ENCODE measurements at regions not wholly inside any gene's neighbourhood (a gene's known extent, or its start where the extent isn't known, plus 50 kb on each side); places are given as distances from the start of the nearest gene placed in this dataset.

- Histone ChIP-seq H3K36me3 (ENCODE audit: control insufficient read depth in 2 of 2, insufficient read depth in 2 of 2, low read length in 1 of 2) (no peaks in the 10 kb centered on the region), H3K9me3 (replicated peaks; ENCODE audit: control insufficient read depth, insufficient read depth, low read length) (no peaks in the 10 kb centered on the region), H3K27ac (ENCODE audit: control insufficient read depth, insufficient read depth) (no peak overlapping the region), H4K20me1 (ENCODE audit: control insufficient read depth, insufficient read depth) (no peaks in the 10 kb centered on the region; the same call in 1 of the 2 replicates), H3K4me1 (ENCODE audit: control insufficient read depth, insufficient read depth, low read length) (no peaks in the 10 kb centered on the region), H3K79me2 (ENCODE audit: control insufficient read depth, insufficient read depth, low read length) (peaks cover 8% of the 10 kb centered on the region), H3K4me3 (no peak overlapping the region), H3K9ac (ENCODE audit: control insufficient read depth, insufficient read depth, low read length) (no peak overlapping the region), H3K27me3 (replicated peaks in 1 of 2; ENCODE audit: control insufficient read depth in 2 of 2, insufficient read depth in 2 of 2, low read length in 1 of 2) (no peaks in the 10 kb centered on the region), H3K4me2 (ENCODE audit: control insufficient read depth, insufficient read depth) (no peak overlapping the region), H2AFZ (ENCODE audit: control insufficient read depth, low read depth, low read length) (no peak overlapping the region)
- no peak for DNase-seq (ENCODE audit: low read depth, low spot score)
- no TSS peak for BruUV-seq (replicated peaks)
- in situ Hi-C loops (cut with MboI) (no loop called here), intact Hi-C loops (cut with micrococcal nuclease; ENCODE audit: unreplicated experiment) (no loop called here)
- no peak for FAIRE-seq
- ATAC-seq: no peak
- POLR2A ChIA-PET: no interaction called here
- SMC1A ChIA-PET (ENCODE audit: uncharacterized antibody, unreplicated experiment): interaction anchor here (1.3 kb wide), 1 partner anchor 45 kb away, joined by 4 read pairs; no protein-coding TSS in a partner anchor
- CTCF ChIA-PET: no interaction called here
- RAD21 ChIA-PET (ENCODE audit: unreplicated experiment): no interaction called here
- no peak for TF ChIP-seq POLR2AphosphoS5 (IDR thresholded peaks at IDR 0.05; ENCODE audit: low read length)
- TF ChIP-seq GATAD2B (conservative IDR thresholded peaks at IDR 0.05; ENCODE audit: low read depth): no peak
- TF ChIP-seq SP1 (IDR thresholded peaks at IDR 0.05; ENCODE audit: low read depth, low read length): no peak
- TF ChIP-seq RB1 (IDR thresholded peaks at IDR 0.05; ENCODE audit: borderline replicate concordance): no peak
- TF ChIP-seq SKIL (IDR thresholded peaks at IDR 0.05; ENCODE audit: low read depth, poor library complexity, severe bottlenecking): no peak
- no peak for TF ChIP-seq CUX1 (IDR thresholded peaks at IDR 0.05; ENCODE audit: insufficient replicate concordance, low read depth, low read length)
- TF ChIP-seq STAT3 (IDR thresholded peaks at IDR 0.05; ENCODE audit: low read depth, low read length): no peak
- no peak for TF ChIP-seq CBX3 (IDR thresholded peaks at IDR 0.05; ENCODE audit: borderline replicate concordance, low read depth)
- TF ChIP-seq PML (IDR thresholded peaks at IDR 0.05; ENCODE audit: low read length): no peak
- TF ChIP-seq YBX1 (IDR thresholded peaks at IDR 0.05): no peak
- no peak for TF ChIP-seq MXI1 (IDR thresholded peaks at IDR 0.05; ENCODE audit: low read depth, low read length)
- no peak for TF ChIP-seq JUND (IDR thresholded peaks at IDR 0.05; ENCODE audit: low read depth, low read length)
- no peak for TF ChIP-seq E4F1 (IDR thresholded peaks at IDR 0.05; ENCODE audit: borderline replicate concordance, partially characterized antibody)
These were observed 57.8 kb upstream of the MACF1 start for GRCh38 chr1:39146681-39147080.

Data from GM12878 (cell line).